Stomach smooth muscle (tissue), 2 donors: ENCODE measurements at regions not wholly inside any gene's neighbourhood (a gene's known extent, or its start where the extent isn't known, plus 50 kb on each side); places are given as distances from the start of the nearest gene placed in this dataset.
A peak's percentile ranks its signal among the peaks of the same experiment; 100 is the strongest.

ENCODE experiments used
- H3K27ac ChIP-seq: one replicate; pipeline ENCODE4 v1.7.0; 2013; ENCODE audit warnings: mild to moderate bottlenecking, low read length, inconsistent platforms
- H3K27me3 ChIP-seq, 2 donors: one replicate each; pipeline ENCODE4 v1.7.0; 2013; ENCODE audit warnings: low read length in 2 of 2; ENCODE audit not compliant: insufficient read depth in 2 of 2, control insufficient read depth in 1 of 2
- H3K36me3 ChIP-seq, 2 donors: one replicate each; pipeline ENCODE4 v1.7.0; 2013; ENCODE audit warnings: low read length in 2 of 2; ENCODE audit not compliant: control insufficient read depth in 2 of 2, insufficient read depth in 2 of 2
- H3K4me1 ChIP-seq: one replicate; pipeline ENCODE4 v1.7.0; 2013; ENCODE audit warnings: low read length; ENCODE audit not compliant: control insufficient read depth, insufficient read depth
- H3K4me3 ChIP-seq, 2 donors: one replicate each; pipeline ENCODE4 v1.7.0; 2013; ENCODE audit warnings: low read length in 2 of 2
- H3K9ac ChIP-seq, 2 donors: one replicate each; pipeline ENCODE4 v1.7.0; 2013; ENCODE audit warnings: low read length in 2 of 2, mild to moderate bottlenecking in 1 of 2
- H3K9me3 ChIP-seq, 2 donors: one replicate each; pipeline ENCODE4 v1.7.0; 2013; ENCODE audit warnings: low read length in 2 of 2; ENCODE audit not compliant: control insufficient read depth in 2 of 2
- donor health status: healthy.
- donor health status: Pancreatic carcinoma.

DNA sequence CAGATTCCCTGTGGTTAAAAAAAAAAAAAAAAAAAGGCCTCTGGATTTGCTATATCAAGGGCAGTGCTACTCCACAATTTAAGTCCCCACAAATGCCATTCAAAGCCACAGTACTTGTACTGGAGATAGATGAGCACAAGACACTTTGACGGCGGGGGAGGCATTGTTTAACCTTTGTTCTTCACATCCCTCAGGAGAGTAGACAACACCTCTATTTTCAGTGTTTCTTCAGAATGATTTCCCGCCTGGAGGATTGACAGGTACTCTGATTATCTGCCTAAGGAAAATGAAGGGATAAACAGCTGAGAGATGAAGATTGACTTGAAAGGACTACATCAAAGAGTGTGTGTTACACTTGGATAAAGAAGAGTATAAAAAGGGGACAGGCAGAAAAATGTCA lies 58.7 kb downstream of the OTOL1 start:
- no peak overlapping the region for H3K4me3 ChIP-seq
- no peak overlapping the region for H3K27ac ChIP-seq
- H3K27me3 ChIP-seq: no peaks in the 10 kb centered on the region
- no peaks in the 10 kb centered on the region for H3K9me3 ChIP-seq
- H3K4me1 ChIP-seq: no peaks in the 10 kb centered on the region
- H3K9ac ChIP-seq: no peak overlapping the region
- H3K36me3 ChIP-seq: no peaks in the 10 kb centered on the region

DNA sequence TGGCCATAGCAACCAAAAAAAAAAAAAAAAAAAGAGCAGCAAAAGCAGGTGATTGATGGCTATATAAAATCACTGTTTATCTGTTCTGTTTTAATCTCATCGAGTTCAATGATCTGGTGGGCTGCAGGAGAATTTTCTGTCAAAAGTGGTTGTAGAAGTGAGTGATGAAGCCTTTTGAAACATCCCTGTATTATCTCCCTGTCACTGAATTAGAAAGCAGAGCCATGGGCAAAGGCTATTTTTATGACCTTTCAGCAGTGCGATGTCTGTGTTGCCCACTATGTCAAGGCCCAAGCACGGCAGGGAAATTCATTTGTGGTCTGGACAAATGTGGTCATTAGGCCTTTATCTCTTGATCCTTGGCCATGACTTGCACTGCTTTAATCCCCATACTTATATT lies 59.9 kb downstream of the OTOL1 start:
- no peak overlapping the region for H3K27ac ChIP-seq
- no peaks in the 10 kb centered on the region for H3K27me3 ChIP-seq
- H3K9me3 ChIP-seq: no peaks in the 10 kb centered on the region
- H3K36me3 ChIP-seq: no peaks in the 10 kb centered on the region
- H3K9ac ChIP-seq: no peak overlapping the region
- H3K4me1 ChIP-seq: no peaks in the 10 kb centered on the region
- H3K4me3 ChIP-seq: no peak overlapping the region

DNA sequence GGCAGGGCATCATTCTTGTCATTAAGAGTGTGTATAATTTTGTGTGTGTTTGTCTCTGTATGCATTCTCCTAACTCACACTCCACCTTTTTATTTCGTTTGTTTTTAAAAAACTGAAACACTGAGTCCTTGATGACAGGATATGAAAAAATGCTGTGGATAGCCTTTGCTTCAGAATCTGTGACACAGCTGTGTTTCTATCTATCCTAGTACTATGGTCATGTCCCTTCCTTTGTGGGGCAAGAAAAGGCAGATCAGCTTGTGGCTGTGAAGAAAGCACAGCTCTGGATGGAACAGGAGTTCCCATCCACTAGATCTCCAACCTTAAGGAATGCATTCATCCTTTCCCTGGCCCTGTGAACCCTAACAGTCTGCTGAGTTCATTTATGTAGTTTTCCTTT lies 60.3 kb downstream of the OTOL1 start:
- Histone ChIP-seq H3K9ac (no peak overlapping the region), H3K4me1 (no peaks in the 10 kb centered on the region), H3K27ac (no peak overlapping the region), H3K27me3 (no peaks in the 10 kb centered on the region), H3K9me3 (no peaks in the 10 kb centered on the region), H3K4me3 (no peak overlapping the region), H3K36me3 (no peaks in the 10 kb centered on the region)

DNA sequence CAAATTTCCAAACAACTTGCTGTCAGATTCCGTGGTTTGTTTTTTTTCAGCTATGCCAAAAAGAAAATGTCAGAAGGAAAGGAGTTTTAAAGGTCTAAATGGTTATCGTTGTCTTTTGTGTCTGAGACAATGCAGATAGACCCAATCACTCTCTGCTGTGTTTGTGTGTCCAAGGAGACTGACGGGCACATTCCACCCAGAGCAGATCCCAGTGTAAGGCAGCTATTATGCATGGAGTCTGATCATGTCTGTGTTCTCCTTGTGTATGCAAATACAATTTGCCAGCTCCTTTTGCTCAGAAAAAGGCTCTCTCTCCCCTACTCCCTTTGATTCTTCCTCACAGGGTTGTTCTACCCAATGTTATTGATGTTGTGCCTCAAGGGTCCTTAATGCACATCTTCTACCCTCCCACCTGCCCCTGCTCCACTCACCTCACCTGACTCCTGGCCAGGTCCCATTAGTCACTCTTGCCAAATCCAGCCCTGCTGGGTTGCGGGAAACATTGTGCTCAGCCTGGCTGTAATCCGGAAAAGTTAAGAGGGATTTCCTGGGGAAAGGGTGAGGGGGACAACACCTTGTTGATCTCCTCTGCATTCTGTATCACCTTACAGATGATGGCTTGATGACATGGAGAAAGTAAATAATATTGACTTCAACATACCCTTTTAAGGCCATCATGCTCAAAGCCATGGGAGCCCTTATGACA lies 61.0 kb downstream of the OTOL1 start:
- no peak overlapping the region for H3K4me3 ChIP-seq
- H3K9me3 ChIP-seq: no peaks in the 10 kb centered on the region
- no peaks in the 10 kb centered on the region for H3K4me1 ChIP-seq
- no peaks in the 10 kb centered on the region for H3K27me3 ChIP-seq
- H3K27ac ChIP-seq: no peak overlapping the region
- H3K9ac ChIP-seq: no peak overlapping the region
- no peaks in the 10 kb centered on the region for H3K36me3 ChIP-seq

DNA sequence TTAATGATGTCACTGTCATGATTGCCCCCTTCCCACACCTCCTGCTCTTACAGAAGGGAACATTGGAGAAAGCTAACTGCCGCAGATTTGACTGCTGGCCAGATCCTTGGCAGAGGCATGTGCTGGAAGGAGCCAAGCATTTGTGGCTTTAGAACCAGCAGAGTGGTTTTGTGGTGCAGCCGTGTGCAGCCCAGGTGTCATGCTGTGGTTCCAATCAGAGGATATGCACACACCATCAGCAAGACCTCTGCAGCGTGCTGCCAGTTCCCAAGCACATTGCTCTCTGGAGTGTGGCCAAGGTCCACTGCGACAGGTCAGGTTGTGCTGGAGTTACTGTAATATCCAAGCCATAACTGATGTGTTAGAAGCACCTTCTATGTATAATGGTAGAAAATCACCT lies 61.6 kb downstream of the OTOL1 start:
- no peak overlapping the region for H3K9ac ChIP-seq
- H3K36me3 ChIP-seq: no peaks in the 10 kb centered on the region
- no peaks in the 10 kb centered on the region for H3K27me3 ChIP-seq
- H3K4me3 ChIP-seq: no peak overlapping the region
- no peaks in the 10 kb centered on the region for H3K4me1 ChIP-seq
- no peaks in the 10 kb centered on the region for H3K9me3 ChIP-seq
- no peak overlapping the region for H3K27ac ChIP-seq

DNA sequence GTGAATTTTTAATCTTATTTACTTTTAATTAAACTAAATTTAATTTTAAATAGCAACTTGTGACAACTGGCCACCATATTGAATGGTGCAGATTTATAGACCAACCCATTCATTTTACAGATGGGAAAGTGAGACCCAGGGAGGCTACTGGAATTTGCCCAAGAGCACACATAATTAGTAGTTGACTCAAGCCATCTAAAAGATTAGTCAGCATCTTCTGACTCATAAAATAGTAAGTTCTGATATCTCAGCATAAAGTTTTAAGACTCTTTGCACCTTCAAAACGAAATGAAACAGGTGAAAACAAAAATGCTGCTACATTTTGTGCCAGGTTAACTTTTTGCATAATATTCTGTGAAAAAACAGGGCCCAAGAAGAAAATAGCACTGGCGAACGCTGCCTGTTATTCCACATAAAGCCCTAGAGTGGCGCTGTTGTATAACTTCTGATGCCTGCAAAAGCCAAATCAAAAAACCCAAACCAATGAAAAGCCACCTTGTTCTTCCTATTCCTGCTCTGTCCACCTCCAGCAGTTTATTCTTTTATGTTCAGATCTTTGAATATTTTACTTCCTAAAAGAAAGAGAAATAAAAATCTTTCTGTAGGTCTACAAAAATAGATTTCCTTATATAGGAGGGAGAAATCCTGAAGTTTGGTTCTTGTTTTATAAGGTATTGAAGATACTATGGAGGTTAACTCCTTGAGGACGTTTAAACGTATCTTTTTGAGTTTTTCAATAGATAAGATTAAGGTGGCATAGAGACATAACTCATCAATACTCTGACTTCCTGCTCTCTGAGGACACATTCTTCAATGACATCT lies 62.8 kb downstream of the OTOL1 start:
- H3K4me3 ChIP-seq: no peak overlapping the region
- no peaks in the 10 kb centered on the region for H3K4me1 ChIP-seq
- no peak overlapping the region for H3K27ac ChIP-seq
- no peak overlapping the region for H3K9ac ChIP-seq
- no peaks in the 10 kb centered on the region for H3K9me3 ChIP-seq
- no peaks in the 10 kb centered on the region for H3K27me3 ChIP-seq
- no peaks in the 10 kb centered on the region for H3K36me3 ChIP-seq

DNA sequence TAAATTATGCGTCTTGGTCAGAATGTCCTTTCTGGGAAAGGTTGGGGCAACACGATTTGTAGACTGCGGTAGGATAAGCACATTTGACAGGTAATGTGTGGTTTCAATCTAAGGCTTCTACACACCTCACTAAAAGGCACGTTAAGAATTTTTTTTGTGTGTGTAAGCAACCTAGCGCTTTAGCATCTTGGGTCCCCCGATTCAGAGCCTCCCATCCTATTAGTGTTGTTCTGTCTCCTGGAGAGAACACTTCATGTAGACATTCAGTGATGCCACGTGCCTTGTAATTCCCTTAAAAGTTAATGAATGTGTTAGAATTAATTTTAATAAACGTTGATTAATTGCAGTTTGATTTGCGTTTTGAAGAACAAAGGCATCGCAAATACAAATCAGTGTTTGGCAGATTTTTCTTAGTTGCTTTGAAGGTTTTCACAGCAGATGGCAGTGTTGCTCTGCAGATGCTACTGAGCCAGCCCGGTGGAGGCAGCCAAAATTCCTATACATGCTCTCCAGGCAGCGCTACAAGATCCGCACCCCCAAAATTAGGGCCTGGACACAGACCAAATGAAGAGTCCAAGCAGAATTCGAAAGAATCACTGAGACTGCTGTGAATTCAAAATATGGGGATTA lies 63.5 kb downstream of the OTOL1 start:
- Histone ChIP-seq H3K27me3 (no peaks in the 10 kb centered on the region), H3K27ac (no peak overlapping the region), H3K4me1 (no peaks in the 10 kb centered on the region), H3K36me3 (no peaks in the 10 kb centered on the region), H3K9ac (no peak overlapping the region), H3K9me3 (no peaks in the 10 kb centered on the region), H3K4me3 (peak overlapping the region in 1 of 2 donors; percentile 24)

DNA sequence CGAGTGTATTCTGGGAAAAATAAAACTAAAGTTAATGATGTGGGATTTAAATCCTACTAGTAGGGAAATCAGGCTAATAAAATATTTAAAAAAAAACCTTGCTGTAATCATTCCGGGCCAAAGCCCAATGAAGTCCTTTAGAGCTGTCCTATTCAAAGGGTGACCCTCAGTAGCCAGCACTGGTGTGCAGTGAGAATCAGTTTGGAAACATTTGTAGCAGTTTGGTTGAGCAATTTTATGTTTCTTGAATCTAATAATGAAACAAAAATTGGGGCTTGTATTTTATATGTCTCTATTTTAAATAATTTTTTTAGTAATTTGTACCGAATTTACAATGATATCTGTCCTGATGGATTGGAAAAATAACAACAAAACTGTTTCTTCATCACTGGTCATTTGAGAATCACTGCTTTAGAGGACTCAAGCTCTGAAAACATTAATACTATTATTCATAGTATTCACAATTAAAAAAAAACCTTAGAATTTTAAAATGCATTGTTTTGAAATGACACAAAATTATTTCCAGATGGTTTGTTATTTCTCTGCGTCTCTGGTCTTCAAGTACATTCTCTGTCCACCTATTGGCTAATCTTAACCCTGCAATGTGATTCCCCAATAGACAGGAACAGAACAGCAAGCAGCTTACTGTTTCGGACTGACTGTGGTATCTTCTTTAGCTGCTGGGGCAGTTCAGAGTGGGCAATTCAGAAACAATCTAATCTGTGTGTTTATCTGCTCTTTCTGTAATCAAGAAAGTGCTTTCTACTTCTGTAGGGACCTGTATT lies 71.2 kb downstream of the OTOL1 start:
- Histone ChIP-seq H3K27ac (no peak overlapping the region), H3K9ac (no peak overlapping the region), H3K9me3 (no peaks in the 10 kb centered on the region), H3K4me3 (no peak overlapping the region), H3K4me1 (no peaks in the 10 kb centered on the region), H3K27me3 (no peaks in the 10 kb centered on the region), H3K36me3 (no peaks in the 10 kb centered on the region)

DNA sequence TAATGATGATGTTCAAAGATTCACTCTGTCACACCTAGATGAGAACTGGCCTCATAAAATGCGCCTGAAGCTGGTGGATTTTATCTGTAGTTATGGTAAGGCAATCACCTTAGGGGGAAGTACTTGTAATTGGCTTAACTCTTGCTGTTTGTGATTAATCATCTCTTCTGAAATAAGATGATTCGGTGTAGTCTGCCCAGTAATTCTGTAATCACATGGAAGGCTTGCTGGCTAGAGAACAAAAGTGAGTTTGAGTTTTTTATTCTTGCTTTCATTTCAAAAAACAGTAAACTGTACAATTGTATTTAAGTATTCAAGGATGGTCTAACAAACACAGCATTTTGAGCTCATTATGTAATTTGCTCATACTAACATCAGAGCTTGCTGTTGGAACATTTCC lies 72.1 kb downstream of the OTOL1 start:
- H3K9me3 ChIP-seq: no peaks in the 10 kb centered on the region
- no peaks in the 10 kb centered on the region for H3K4me1 ChIP-seq
- no peaks in the 10 kb centered on the region for H3K27me3 ChIP-seq
- no peak overlapping the region for H3K27ac ChIP-seq
- no peaks in the 10 kb centered on the region for H3K36me3 ChIP-seq
- H3K4me3 ChIP-seq: no peak overlapping the region
- no peak overlapping the region for H3K9ac ChIP-seq

DNA sequence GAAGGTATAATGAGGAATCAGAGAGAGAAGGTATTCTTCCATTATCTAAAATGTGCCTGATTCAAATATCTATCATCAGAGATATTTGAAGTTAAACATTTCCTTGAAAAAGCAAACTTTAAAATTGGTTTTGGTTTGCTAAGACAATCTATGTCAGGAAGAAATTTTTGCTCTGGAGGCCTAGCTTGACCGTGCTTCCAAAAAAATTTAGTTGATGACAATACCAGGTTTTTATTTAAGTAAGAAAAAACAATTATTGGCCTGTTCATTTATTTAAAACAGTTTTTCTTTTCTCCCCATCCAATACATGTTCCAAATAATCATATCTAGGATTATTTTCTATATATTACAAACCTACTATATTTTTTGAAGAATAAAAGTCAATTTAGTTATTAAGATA lies 75.3 kb downstream of the OTOL1 start:
- Histone ChIP-seq H3K9me3 (no peaks in the 10 kb centered on the region), H3K9ac (no peak overlapping the region), H3K4me1 (no peaks in the 10 kb centered on the region), H3K27me3 (no peaks in the 10 kb centered on the region), H3K36me3 (no peaks in the 10 kb centered on the region), H3K27ac (no peak overlapping the region), H3K4me3 (no peak overlapping the region)
